OCI-LY1 (cell line): ENCODE measurements at regions not wholly inside any gene's neighbourhood (a gene's known extent, or its start where the extent isn't known, plus 50 kb on each side); places are given as distances from the start of the nearest gene placed in this dataset.

Experiments used
- H2AFZ ChIP-seq: fragments of 200-600 bp; sonication (generic), shearing (Covaris generic); 2 replicates; pipeline ENCODE4 v1.6.0; 2014; ENCODE audit warnings: antibody characterized with exemption, mild to moderate bottlenecking, low read length
- H3F3A ChIP-seq: fragments of 200-600 bp; sonication (generic), shearing (Covaris generic); 2 replicates; pipeline ENCODE4 v1.6.0; 2014; ENCODE audit warnings: mild to moderate bottlenecking, antibody characterized with exemption, low read length, moderate library complexity; ENCODE audit not compliant: insufficient read depth
- H3K27ac ChIP-seq: fragments of 200-600 bp; sonication (generic); 2 replicates; pipeline ENCODE4 v1.5.1; 2014; ENCODE audit warnings: low read length, mixed run types, mild to moderate bottlenecking, low read depth; ENCODE audit not compliant: poor library complexity, severe bottlenecking
- H3K27me3 ChIP-seq: fragments of 200-600 bp; sonication (generic); 2 replicates; pipeline ENCODE4 v1.6.0; 2014; ENCODE audit warnings: antibody characterized with exemption, mild to moderate bottlenecking, low read length, moderate library complexity; ENCODE audit not compliant: insufficient read depth
- H3K36me3 ChIP-seq: fragments of 200-600 bp; sonication (generic); 2 replicates; pipeline ENCODE4 v1.6.1; 2014; ENCODE audit warnings: mild to moderate bottlenecking, antibody characterized with exemption, low read length, moderate library complexity, mixed read lengths; ENCODE audit not compliant: insufficient read depth
- H3K4me1 ChIP-seq: fragments of 200-600 bp; sonication (generic); 2 replicates; pipeline ENCODE4 v1.5.1; 2014; ENCODE audit warnings: mild to moderate bottlenecking, low read length, moderate library complexity; ENCODE audit not compliant: insufficient read depth, severe bottlenecking
- H3K4me2 ChIP-seq: fragments of 200-600 bp; sonication (generic), shearing (Covaris generic); 2 replicates; pipeline ENCODE4 v1.6.1; 2014; ENCODE audit warnings: low read length
- H3K4me3 ChIP-seq: fragments of 200-600 bp; sonication (generic); 2 replicates; pipeline ENCODE4 v1.5.1; 2014; ENCODE audit warnings: low read length, low read depth, mild to moderate bottlenecking, mixed read lengths; ENCODE audit not compliant: poor library complexity, severe bottlenecking
- H3K79me2 ChIP-seq: fragments of 200-600 bp; shearing (Covaris generic); 2 replicates; pipeline ENCODE4 v1.6.1; 2016; ENCODE audit warnings: mixed run types, low read length, mixed read lengths; ENCODE audit not compliant: insufficient read depth
- H3K9ac ChIP-seq: fragments of 200-600 bp; sonication (generic), shearing (Covaris generic); 2 replicates; pipeline ENCODE4 v1.6.1; 2014; ENCODE audit warnings: mild to moderate bottlenecking, low read length, mixed read lengths
- H3K9me2 ChIP-seq: fragments of 200-600 bp; sonication (generic), shearing (Covaris generic); 2 replicates; pipeline ENCODE4 v1.6.1; 2014; ENCODE audit warnings: low read depth, mild to moderate bottlenecking, low read length, mixed read lengths
- H3K9me3 ChIP-seq: fragments of 200-600 bp; shearing (Covaris generic); 2 replicates; pipeline ENCODE4 v1.6.1; 2014; ENCODE audit warnings: low read length, mixed read lengths
- H4K20me1 ChIP-seq: fragments of 200-600 bp; sonication (generic), shearing (Covaris generic); 2 replicates; pipeline ENCODE4 v1.6.0; 2016; ENCODE audit warnings: mild to moderate bottlenecking, low read length; ENCODE audit not compliant: insufficient read depth
- CTCF ChIP-seq: fragments of 200-600 bp; sonication (generic), shearing (Covaris generic); IDR thresholded peaks from 2 replicates; pipeline ENCODE4 v1.5.1; 2017; ENCODE audit warnings: mild to moderate bottlenecking, antibody characterized with exemption, low read length, moderate library complexity, mixed read lengths
- EZH2 ChIP-seq: fragments of 200-600 bp; sonication (generic), shearing (Covaris generic); IDR thresholded peaks from 2 replicates; pipeline ENCODE4 v1.8.0; 2017; ENCODE audit warnings: borderline replicate concordance, mixed run types, mild to moderate bottlenecking, antibody characterized with exemption, low read length, moderate library complexity, mixed read lengths

- Histone ChIP-seq H3K79me2 (no peaks in the 10 kb centered on the region), H4K20me1 (no peaks in the 10 kb centered on the region), H3K4me1 (no peaks in the 10 kb centered on the region), H3F3A (no peaks in the 10 kb centered on the region), H3K27me3 (no peaks in the 10 kb centered on the region), H3K36me3 (no peaks in the 10 kb centered on the region), H3K9me2 (no peaks in the 10 kb centered on the region), H2AFZ (no peak overlapping the region), H3K9ac (no peak overlapping the region), H3K27ac (no peak overlapping the region), H3K4me3 (no peak overlapping the region), H3K4me2 (no peak overlapping the region), H3K9me3 (no peaks in the 10 kb centered on the region)
- TF ChIP-seq EZH2 (no peak), CTCF (no peak)
Measured at GRCh38 chr10:43971306-43971705, 322.6 kb upstream of the ZNF32 start.

- H3K27me3 ChIP-seq, result no peaks in the 10 kb centered on the region
- H4K20me1 ChIP-seq, result no peaks in the 10 kb centered on the region
- no peaks in the 10 kb centered on the region for H3F3A ChIP-seq
- no peaks in the 10 kb centered on the region for H3K4me1 ChIP-seq
- H3K9me3 ChIP-seq, result no peaks in the 10 kb centered on the region
- H3K27ac ChIP-seq, result no peak overlapping the region
- H3K9ac ChIP-seq, result no peak overlapping the region
- H3K4me2 ChIP-seq, result no peak overlapping the region
- no peaks in the 10 kb centered on the region for H3K9me2 ChIP-seq
- no peak for TF ChIP-seq EZH2
- TF ChIP-seq CTCF, result no peak
- no peaks in the 10 kb centered on the region for H3K36me3 ChIP-seq
- no peaks in the 10 kb centered on the region for H3K79me2 ChIP-seq
- H2AFZ ChIP-seq, result no peak overlapping the region
- no peak overlapping the region for H3K4me3 ChIP-seq
Measured at GRCh38 chr10:43970717-43971116, 322.0 kb upstream of the ZNF32 start.

GRCh38 chr10:43970018-43970698 lies 321.5 kb upstream of the ZNF32 start:
- no peak overlapping the region for H3K9ac ChIP-seq

More at GRCh38 chr10:43970018-43970698, 321.5 kb upstream of the ZNF32 start:
- no peak overlapping the region for H3K27ac ChIP-seq
- H3K79me2 ChIP-seq, result no peaks in the 10 kb centered on the region
- no peak overlapping the region for H3K4me3 ChIP-seq
- no peaks in the 10 kb centered on the region for H3K9me2 ChIP-seq
- no peaks in the 10 kb centered on the region for H3K36me3 ChIP-seq
- H3K9me3 ChIP-seq, result no peaks in the 10 kb centered on the region
- H3F3A ChIP-seq, result no peaks in the 10 kb centered on the region
- TF ChIP-seq EZH2 (no peak), CTCF (no peak)
- no peak overlapping the region for H3K4me2 ChIP-seq
- no peaks in the 10 kb centered on the region for H4K20me1 ChIP-seq
- H3K4me1 ChIP-seq, result no peaks in the 10 kb centered on the region
- H2AFZ ChIP-seq, result no peak overlapping the region
- no peaks in the 10 kb centered on the region for H3K27me3 ChIP-seq
